H54 (cell line): ENCODE measurements at regions not wholly inside any gene's neighbourhood (a gene's known extent, or its start where the extent isn't known, plus 50 kb on each side); places are given as distances from the start of the nearest gene placed in this dataset.

Experiments
- DNase-seq: peaks from one replicate; pipeline ENCODE4 v3.0.0; 2011; ENCODE audit warnings: low spot score, mixed read lengths; ENCODE audit not compliant: insufficient read length
- FAIRE-seq: peaks from 3 replicates; lab custom pipeline; 2011; peaks lifted over from hg19 to GRCh38; lab: Jason Lieb, UNC
- POLR2A ChIP-seq: IDR thresholded peaks from 2 replicates; pipeline ENCODE4 v1.6.1; 2011; ENCODE audit warnings: low read depth, mild to moderate bottlenecking, low read length

DNA sequence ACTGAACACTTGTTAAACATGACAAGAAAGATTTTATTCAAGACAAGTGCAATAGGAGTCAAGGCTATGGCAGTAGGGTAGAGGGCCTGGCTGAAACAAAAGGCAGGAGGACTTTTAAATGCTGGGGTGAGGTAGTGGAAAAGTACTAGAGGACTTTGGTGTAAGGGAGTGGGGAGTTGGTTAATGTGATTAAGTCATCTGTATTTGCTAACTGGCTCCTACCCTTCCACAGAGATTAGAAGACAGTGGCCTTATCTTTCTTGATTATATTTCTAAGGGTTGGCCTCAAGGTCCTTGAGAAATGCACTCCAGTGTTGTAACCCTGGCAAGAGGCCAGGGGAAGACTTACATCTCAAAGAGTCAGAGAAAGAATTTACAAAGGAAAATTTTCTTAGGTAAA, 160.2 kb upstream of the FTMT start:
- FAIRE-seq (no peak), DNase-seq (no peak)
- no peak for TF ChIP-seq POLR2A

DNA sequence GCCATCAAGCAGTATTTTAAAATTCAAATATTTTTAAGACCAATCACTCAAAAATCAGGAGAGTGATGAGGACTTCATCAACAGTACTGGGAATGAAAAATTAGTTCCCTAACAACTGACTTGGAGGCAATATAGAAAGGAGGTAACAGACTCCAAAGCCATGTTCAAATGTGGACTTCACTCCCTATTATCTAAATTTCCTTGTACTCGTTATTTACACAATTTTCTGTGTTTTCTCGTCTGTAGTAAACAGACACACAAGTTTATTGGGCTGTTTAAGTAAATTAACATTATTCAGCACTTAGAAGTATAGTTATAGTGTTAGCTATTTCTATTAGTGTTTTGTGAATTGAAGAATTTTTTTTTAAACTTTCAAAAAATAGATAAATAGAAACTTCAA, 159.5 kb upstream of the FTMT start:
- FAIRE-seq (no peak), DNase-seq (no peak)
- TF ChIP-seq POLR2A, result no peak

DNA sequence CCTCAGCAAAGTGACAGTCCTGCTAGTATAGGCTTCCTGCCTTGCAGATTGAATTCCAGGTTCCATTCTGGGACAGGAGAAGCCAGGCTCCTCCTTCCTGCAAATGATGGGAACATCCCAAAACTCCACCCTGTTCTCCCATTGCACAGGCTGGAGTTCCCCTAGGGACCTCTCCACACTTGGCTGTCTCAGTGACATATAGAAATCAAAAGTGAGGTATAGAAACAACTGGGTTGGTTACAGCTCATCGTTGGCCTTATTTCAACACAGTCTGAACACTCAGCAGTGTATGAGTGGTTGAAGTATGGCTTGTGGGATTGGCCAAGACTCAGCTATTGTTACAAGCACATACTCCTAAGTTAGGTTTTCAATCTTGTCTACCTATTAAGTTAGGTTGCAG, 157.8 kb upstream of the FTMT start:
- FAIRE-seq, result peak; percentile 98
- no peak for TF ChIP-seq POLR2A
- DNase-seq, result peak; percentile 1

DNA sequence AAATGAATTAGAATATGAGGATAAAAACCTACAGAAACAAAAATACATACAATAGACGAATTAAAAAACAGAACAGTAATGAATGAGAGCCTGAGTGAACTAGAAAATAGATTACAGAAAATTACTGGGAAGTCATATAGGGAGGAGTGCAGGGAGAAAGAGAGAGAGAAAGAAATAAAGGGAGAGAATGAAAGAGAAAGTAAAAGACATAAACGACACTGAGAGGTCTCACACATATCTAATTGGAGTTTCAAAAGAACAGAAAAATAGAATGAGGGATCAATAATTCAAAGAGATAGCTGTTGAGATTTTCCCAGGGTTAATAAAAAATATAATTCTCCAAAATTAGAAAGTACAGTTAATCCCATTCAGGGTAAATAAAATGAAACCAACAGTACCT, 156.4 kb upstream of the FTMT start:
- no peak for DNase-seq
- FAIRE-seq, result peak; percentile 30
- no peak for TF ChIP-seq POLR2A

DNA sequence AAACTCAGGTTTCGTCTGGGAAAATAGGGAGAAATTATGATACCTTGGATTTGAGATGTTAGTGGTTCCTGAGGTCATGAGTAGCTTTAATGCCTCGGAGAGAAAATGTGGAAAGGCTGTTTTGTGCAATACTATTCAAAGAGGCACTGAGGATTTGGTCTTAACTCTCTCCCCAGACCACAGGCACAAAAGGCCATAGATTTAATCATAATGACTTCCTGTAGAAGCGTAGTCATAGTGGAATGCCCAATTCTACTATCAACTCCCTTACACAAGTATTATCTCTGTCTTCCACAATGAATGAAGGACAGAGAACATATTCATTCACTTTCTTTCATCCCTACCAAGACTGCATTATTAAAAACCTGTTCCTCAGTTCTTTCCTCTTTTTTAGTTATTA, 153.0 kb upstream of the FTMT start:
- DNase-seq (no peak), FAIRE-seq (no peak)
- TF ChIP-seq POLR2A, result no peak

DNA sequence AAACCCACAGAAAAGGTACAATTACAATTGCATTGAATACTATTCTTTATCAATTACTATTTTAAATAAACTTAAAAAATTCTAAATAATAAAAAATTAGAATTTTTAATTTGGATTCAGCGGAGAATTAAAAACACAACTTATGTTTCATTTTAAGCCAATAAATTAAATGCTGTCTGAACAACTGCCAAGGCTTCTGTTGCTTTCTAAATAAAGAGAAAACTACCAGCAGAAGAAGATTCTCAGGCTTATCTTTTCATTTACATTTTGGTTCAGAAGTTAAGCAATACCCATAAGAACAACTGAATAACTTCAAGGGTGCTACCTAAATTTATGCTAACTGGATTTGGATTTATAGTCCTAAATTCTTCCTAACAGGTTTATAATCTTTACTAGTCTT, 150.0 kb upstream of the FTMT start:
- no peak for DNase-seq
- TF ChIP-seq POLR2A, result no peak
- FAIRE-seq, result no peak

DNA sequence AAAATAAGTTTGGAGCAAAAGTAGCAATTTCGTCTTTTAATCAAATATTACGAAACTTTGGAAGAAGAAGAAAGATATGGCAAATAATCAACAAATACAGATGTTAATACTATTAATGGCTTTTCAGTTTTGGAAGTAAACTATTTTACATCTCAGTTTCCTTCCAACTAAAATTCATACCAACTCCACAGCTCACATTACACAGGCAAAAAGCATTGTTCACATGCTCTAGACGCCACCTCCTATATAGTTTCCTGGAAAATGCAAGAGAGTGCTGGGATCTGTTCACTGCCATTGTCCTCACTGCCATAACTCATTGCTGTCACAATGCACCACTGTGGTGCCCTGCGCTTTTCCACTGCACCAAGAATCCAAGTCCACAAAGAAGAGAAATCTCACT, 149.0 kb upstream of the FTMT start:
- TF ChIP-seq POLR2A, result no peak
- FAIRE-seq (no peak), DNase-seq (no peak)

DNA sequence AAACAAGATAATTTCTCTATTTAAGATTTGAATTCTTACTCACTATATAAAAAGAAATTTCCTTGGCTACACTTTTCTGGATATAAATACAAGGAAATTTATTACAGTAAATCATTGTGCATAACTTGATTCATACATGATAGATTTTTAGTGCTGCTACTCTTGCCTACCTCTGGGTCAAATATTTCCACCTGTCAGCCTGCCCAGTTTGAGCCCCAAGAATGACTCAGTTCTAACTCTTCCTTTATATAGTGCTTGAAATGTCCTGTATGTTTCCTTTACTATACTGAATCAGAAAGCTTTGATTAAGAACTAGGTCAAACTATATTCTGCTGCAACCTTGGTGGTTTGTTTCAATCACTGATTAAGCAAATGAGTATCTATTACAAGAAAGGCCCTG, 147.4 kb upstream of the FTMT start:
- FAIRE-seq, result no peak
- TF ChIP-seq POLR2A, result no peak
- no peak for DNase-seq

DNA sequence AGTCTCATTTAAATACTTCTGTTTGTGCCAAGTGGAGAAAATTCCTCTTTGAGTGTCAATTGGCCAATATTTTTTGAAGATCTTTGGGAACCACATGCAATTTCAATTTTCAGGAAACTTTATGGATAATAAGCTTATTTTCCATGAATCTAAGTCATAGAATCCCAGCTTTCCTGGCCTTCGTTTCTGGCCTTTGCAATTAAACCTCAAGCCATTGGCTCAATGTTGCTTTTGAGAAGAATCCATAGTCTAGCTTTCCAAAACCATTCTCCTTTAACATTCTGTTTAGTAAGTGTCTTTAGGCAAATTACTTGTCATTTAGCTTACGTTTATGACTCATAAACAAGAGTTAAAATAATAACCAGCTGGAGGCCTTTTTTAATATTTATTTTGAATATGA, 145.0 kb upstream of the FTMT start:
- DNase-seq (no peak), FAIRE-seq (no peak)
- TF ChIP-seq POLR2A, result no peak

DNA sequence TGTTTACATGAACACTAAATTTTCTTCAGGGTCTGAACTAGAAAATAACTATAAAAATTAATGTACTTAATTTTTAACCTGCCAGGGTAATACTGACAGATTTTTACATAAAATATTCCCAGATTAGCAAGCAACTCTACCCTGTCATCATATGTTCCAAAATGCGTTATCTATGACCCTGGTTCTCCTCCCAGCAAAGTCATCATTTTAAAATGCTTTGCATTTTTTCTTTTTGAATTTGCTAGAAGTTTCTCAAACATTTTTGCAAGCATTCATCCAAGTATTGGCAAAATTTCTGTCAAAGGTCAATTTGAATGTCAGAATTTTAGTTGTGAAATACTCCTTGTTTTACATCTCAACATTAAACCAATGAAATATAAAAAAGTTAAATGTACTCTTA, 144.5 kb upstream of the FTMT start:
- no peak for TF ChIP-seq POLR2A
- no peak for FAIRE-seq
- no peak for DNase-seq

DNA sequence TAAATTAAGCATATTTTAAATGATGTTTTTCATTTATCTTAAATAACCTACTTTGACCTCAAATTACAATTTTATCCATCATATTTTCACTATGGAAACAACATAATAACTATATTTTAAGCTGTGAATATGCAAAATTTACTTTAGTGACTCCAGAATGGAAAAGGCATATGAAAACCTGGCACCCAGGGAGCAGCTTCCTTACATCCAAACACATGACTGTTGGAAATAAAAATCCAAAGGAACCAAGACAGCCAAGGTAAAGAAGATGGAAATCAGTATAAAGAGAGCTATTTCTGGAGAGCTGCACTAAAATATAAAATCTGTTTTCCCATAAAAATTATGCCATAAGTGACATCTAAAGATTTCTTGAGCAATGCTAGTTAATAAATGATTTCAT, 140.3 kb upstream of the FTMT start:
- TF ChIP-seq POLR2A, result no peak
- FAIRE-seq (no peak), DNase-seq (no peak)

DNA sequence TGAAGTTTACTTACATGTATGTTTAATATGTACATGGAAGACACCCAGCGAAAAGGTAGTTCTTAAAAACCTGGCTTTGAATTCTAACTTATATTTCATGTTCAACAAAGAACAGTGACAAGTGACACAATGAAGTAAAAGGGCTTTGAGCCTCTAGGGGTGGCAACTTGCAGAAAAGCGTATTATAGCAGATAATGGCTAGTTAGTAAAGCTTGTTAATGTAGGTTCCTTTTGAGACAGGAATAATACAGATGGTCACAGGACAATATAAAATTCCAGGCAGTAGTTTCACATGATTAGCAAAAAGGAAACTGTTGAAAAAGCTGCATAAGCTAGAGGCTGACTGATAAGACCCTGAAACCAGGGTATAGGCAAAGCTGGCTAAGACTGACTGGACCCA, 132.4 kb upstream of the FTMT start:
- TF ChIP-seq POLR2A, result no peak
- DNase-seq (no peak), FAIRE-seq (no peak)

DNA sequence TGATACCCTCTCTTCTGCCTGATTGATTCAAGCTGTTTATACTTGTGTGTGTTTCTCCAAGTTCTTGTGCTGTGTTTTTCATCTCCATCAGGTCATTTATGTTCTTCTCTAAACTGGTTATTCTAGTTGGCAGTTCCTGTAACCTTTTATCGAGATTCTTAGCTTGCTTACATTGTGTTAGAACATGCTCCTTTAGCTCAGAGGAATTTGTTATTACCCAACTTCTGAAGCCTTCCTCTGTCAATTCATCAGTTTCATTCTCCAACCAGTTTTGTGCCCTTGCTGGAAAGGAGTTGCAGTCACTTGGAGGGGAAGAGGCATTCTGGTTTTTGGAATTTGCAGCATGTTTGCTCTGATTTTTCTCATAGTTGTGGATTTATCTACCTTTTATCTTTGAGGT, 126.2 kb upstream of the FTMT start:
- DNase-seq (no peak), FAIRE-seq (no peak)
- no peak for TF ChIP-seq POLR2A

DNA sequence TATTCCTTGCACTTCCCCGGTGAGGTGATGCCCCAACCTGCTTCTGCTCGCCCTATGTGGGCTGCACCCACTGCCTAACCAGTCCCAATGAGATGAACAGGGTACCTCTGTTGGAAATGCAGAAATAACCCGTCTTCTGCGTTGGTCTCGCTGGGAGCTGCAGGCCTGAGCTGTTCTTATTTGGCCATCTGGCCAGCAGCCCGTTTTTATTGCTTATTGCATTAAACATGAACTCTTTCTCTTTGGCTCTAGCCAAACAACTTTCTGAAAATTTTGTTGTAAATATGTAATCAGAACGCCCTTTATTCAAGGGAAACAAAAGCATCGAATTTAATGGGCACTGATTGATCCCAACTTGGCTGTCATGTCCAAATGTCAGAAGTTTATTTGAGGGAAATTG, 124.7 kb upstream of the FTMT start:
- no peak for TF ChIP-seq POLR2A
- DNase-seq (no peak), FAIRE-seq (no peak)

DNA sequence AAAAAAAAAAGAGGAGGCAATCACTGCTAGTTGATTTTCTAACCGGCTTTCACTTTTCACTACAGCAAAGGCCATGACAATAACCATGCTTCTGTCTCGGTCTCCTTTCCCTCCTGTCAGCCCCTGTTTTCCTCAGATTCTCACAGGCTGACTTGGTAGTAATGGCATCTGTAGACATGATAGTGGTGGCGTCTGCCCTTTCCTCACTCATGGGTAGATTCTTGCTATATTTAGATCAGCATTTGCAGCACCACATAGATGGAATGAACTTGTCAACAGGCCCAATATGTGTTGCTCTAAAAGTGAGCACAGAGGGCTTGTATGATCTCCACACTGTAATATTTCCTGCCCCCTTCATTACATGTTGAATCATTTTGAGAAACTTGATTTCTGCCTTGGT, 120.3 kb upstream of the FTMT start:
- DNase-seq (no peak), FAIRE-seq (no peak)
- no peak for TF ChIP-seq POLR2A

DNA sequence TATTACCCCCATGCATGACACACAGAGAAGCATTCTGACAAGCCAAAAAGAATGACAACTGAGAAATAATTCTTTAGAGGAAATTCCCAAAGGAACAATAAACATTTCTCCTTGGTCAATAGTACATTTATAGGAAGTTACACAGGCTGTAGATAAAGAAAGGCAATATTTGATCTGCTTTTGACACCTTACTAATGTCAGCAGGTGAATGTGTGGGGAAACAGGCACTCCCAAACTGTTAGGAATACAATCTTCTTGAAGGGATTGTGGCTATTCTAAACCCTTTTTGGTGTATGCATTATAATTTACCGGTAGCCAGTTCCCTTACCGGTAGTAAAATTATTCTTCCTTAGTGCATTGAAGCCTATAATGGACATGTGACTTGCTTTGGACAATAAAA, 116.1 kb upstream of the FTMT start:
- DNase-seq (no peak), FAIRE-seq (no peak)
- no peak for TF ChIP-seq POLR2A

DNA sequence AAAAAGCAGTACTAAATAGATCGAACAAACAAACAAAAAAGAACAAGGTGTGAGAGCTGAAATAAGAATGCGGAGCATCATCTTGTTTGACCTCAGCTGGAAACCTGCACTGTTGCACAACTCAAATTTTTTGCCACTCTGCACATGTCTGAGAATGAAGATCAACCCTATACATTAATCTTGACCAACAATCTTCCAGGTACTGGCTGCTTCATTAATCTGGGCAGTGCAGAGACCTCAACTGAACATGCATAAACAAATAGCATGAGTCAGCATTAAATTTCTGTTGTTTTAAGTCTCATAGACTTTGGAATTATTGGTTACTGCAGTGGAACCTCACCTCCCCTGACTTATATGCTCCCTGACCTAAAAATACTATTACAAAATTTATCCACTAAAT, 114.6 kb upstream of the FTMT start:
- FAIRE-seq (no peak), DNase-seq (no peak)
- TF ChIP-seq POLR2A, result no peak
